ENCODE measurements at regions not wholly inside any gene's neighbourhood (a gene's known extent, or its start where the extent isn't known, plus 50 kb on each side); places are given as distances from the start of the nearest gene placed in this dataset.
"Not testable (repeated sequence)": the region's sequence is repeated elsewhere in the genome, so short reads cannot be mapped to it uniquely, and the experiment has no call there.

- DNase-seq = no peak
Observed at GRCh38 chr16:64345142-64345541, 776.7 kb downstream of the CDH11 start.

DNA sequence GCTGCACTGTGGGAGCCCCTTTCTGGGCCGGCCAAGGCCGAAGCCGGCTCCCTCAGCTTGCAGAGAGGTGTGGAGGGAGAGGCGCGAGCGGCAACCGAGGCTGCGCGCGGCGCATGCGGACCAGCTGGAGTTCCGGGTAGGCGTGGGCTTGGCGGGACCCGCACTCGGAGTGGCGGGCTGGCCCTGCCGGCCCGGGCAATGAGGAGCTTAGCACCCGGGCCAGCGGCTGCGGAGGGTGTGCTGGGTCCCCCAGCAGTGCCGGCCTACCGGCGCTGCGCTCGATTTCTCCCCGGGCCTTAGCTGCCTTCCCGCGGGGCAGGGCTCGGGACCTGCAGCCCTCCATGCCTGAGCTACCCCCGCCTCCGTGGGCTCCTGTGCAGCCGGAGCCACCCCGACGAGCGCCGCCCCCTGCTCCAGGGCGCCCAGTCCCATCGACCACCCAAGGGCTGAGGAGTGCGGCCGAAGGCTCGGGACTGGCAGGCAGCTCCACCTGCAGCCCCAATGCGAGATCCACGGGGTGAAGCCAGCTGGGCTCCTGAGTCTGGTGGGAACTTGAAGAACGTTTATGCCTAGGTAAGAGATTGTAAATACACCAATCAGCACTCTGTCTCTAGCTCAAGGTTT, 777.9 kb downstream of the CDH11 start:
- not testable (repeated sequence) for DNase-seq

DNA sequence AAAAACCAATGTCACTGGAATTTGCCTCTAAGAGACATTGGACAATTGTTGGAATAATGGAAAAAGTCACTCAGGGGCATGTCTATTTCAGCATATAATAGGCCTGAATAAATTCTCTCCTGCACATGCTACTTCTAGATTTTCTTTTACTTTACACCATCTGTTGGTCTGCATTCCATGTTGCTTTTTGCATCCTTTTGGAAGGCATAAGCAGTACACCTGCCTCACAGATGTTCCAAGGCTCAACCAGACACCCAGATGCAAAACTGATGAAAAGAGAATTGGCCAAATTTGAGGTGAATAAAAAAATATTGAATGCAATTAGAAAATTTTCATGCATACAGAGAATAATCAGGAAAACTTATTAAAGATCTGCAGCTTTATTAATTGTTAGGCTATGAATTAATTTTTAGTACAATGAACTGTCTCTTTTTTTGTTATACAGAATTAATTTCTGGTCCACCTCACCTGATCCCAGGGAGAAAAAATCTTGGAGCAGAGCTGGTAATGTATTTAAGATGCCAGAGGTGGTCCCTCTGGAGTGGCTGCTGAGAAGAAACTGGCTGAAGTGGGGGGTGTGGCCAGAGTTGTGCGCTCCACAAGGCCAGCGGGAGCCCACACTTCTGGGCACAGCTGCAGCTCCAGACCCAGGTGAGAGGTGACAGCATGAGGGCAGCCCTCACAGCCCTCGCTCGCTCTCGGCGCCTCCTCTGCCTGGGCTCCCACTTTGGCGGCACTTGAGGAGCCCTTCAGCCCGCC, 778.6 kb downstream of the CDH11 start:
- DNase-seq = no peak

DNA sequence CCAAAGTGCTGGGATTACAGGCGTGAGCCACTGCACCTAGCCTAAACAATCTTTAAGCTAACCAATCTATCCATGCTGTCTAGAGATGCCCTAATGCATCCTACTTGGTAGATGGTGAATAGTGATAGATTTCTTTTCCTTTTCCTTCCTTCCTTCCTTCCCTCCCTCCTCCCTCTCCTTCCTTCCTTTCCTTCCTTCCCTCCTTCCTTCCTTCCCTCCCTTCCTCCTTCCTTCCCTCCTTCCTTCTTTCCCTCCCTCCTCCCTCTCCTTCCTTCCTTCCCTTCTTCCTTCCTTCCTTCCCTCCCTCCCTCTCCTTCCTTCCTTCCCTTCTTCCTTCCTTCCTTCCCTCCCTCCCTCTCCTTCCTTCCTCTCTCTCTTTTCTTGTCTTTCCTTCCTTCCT, 780.5 kb downstream of the CDH11 start:
- not testable (repeated sequence) for DNase-seq

- DNase-seq = no peak
Observed at GRCh38 chr16:64339052-64339770, 782.7 kb downstream of the CDH11 start.

DNA sequence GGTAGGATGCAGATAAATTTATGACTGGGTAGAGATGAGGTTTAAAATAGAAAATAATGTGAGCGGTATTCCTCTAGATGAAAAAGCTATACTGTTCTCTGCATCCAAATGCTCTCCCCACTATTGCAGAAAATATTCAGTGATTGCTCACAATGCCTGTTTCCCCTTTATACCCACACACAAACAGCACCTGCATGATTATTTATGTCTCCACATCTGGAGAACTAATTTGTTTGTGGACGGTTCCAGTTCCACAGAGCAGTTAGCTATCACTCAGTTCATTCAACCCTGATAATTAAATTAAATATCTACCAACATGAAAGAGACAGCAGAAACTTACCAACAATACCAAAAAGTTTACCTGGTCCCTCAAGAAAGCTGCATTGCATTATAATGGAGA, 800.0 kb downstream of the CDH11 start:
- DNase-seq = no peak

DNA sequence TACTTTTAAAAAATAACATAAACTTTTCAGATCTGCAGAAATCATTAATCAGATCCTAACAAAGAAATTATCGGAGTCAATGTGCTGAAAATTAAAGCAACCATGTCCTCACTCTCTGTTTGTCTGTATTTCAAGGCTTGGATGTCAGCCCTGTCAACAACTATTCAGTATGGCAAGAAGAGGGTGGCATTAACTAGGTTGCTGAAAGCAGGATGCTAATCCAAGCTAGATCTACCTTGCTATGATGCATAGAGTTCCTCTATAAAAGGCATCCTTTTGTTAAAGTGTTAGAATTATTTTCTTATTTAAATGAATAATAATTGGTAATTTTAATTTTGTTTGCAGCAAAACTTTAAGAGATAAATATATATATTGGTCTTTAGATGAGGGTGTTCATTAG, 800.8 kb downstream of the CDH11 start:
- DNase-seq = no peak

GRCh38 chr16:64317601-64318000, 804.3 kb downstream of the CDH11 start:
- DNase-seq = no peak

DNA sequence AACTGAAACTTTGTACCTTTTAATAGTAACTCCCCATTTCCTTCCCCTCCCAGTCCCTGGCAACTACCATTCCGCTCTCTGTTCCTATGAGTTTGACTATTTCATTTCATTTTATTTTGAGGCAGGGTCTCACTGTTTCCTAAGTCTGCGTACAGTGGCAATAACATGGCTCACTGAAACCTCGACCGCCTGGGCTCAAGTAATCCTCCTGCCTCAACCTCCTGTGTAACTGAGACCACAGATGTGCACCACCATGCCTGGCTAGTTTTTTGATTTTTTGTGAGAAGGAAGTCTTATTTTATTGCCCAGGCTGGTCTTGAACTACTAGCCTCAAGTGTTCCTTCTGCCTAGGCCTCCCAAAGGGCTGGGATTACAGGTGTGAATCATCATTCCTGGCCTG, 808.1 kb downstream of the CDH11 start:
- no peak for DNase-seq

GRCh38 chr16:64312980-64313379, 808.9 kb downstream of the CDH11 start:
- DNase-seq = no peak

DNA sequence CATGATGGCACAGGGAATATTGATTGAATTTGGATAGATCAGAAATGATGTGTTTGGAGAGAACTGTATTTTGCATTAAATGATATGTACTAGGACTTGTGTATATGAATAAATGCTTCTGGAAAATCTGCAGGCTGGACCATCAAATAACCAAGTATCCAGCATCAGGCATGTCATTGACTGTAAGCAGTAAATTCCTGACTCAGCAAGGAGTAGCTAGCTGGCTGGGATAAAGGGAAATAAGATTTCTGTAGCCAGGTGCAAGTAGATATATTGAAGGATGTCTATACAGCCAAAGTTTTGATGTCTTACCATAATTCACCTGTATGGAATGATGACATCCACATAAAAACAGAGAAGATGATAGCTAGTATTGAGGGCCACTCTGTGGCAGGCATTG, 809.6 kb downstream of the CDH11 start:
- no peak for DNase-seq

- no peak for DNase-seq
Observed at GRCh38 chr16:64311241-64311640, 810.6 kb downstream of the CDH11 start.

DNA sequence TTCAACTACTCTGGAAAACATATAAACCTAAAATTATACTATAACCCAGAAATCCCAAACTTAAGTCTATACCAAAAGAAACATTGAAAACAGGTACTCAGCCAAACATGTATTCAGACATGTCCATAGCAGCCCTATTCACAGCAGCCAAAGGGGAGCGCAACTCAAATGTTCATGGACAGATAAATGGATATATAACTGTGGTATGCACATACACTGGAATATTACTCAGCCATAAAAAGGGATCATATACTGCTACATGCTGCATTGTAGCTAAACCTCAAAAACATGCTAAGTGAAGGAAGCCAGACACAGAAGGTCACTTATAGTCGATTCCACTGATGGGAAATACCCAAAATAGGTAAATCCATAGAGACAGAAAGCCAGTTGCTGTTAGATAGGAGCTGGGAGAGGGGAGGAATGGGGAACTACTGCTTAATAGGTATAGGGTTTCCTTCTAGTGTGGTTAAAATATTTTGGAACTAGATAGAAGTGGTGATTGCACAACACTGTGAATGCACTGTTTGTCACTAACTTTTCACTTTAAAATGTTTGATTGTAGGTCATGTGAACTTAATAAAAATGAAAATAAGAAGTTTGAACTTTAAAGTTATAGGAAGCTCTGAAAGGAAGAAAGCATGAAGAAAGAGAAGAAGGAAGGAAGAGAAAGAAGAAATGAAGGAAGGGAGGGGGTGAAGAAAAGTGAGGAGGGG, 812.3 kb downstream of the CDH11 start:
- no peak for DNase-seq

DNA sequence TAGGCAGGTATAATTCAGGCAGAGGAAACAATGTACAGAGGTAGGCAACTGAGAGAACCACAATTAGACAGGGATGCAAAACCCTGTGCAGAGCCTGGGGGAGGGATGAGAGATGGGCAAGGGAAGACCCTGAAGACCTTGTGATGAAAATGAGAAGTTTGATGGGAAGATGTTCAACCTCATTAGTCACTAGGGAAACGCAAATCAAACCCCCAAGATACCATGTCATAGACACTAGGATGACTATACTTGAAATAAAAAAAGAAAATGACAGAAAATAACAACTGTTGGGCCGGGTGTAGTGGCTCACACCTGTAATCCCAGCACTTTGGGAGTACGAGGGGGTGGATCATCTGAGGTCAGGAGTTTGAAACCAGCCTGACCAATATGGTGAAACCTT, 813.1 kb downstream of the CDH11 start:
- no peak for DNase-seq

- DNase-seq = no peak
Observed at GRCh38 chr16:64307431-64307830, 814.4 kb downstream of the CDH11 start.

GRCh38 chr16:64305663-64306062, 816.2 kb downstream of the CDH11 start:
- no peak for DNase-seq

DNA sequence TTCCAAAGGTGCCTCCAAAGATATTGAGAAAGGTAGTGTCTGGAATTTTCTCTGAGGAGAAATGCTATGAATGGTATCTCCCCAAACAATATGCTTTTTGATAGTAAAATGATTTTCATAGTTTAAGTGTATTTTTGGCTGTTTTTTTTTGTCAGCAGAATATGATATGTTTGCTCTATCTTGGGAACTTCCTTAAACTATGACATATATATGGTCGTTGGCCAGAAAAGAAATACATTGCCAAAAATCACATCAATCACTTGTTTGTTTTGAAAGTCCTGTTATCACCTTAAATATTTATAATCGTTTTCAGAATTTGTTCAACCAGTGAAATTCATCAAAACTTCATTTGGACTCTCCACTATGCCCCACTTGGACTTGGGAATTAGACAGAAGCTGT, 816.9 kb downstream of the CDH11 start:
- no peak for DNase-seq

- no peak for DNase-seq
Observed at GRCh38 chr16:64304396-64304795, 817.5 kb downstream of the CDH11 start.

DNA sequence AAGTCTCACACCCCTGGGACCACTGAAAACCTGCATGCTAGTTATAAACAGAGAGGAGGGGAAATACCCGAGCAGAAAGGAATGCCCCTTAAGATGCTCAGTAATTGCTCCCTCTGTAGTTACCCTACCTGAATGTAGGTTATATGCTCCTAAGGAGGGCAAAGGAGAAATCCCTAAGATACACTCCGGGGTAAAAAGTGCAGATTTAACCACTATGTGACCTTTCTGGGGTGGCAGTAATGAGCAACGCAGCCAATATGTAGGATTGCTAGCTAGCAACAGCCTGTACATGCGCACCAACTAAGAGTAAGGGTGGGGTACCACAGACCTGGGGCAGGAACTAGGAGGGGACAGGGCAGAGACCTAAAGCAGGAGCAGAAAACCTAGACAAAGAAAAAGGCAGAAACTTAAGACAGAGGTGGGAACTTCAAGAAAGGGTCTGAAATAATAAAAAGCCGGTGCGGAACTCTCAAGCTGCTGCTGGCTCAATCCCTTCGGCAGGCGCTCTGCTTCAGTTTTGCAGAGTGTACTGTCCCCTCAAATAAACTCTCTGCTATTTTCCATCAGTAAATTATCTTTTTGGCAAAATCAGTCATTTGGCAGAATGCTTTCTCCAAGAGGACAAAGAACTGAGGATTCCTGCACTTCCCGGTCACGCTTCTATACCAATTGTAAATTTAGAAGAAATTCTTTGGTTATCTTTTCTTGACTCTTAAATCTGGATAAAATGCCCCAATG, 823.8 kb downstream of the CDH11 start:
- no peak for DNase-seq

GRCh38 chr16:64295466-64295865, 826.4 kb downstream of the CDH11 start:
- no peak for DNase-seq

DNA sequence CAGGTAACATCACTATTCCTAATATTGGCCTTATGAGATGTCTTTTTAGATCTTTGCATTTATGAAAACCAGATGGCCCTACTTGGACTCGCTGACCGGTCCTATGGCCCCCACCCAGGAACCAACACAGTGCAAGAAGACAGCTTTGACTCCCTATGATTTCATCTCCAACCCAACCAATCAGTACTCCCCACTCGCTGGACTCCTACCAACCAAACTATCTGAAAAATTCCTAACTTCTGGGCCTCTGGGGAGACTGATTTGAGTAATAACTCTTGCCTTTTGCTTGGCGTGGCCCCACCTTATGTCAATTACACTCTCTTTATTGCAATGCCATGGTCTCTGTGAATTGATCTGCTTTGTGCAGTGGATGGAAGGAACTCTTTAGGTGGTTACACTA, 828.9 kb downstream of the CDH11 start:
- DNase-seq = no peak

DNA sequence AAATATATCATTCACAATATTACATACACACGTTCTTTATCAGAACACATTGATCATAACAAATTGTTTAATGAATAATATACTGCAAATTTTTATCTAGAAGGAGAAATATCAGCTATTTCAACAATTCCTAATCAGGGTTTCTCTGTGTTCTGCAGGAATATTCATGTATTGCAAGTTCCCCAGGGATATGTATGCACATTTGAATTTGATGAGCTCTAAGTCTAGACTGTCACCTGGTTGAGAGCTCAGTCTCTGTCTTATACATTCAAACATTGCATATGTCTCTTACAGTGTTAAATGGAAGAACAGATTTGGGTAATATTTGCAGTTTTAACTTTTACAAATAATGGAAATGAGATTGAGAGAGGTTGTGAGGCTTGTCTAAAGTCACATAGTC, 829.7 kb downstream of the CDH11 start:
- no peak for DNase-seq

DNA sequence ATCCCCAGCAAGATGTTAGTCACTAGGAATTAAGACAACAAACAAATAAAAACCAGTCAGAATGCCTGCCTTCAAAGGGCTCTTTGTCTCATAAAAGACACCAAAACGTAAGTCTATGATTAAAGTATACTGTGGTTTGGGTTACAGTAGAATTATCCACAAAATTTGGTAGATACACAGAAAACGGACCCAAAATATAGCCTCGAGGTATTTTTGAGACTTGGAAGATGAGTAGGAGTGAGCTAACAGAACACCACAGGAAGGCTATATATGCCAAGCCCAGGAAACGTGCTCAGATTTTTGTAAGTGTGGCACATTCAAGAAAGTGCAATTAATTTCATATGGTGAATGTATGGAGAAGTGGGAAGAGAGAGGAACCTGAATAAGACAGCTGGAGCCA, 831.4 kb downstream of the CDH11 start:
- no peak for DNase-seq

All from activated naive CD4-positive, alpha-beta T cell treated with Interleukin-2 at 50 U/mL for 16 hours (primary cell).